OCI-LY3 (cell line): ENCODE measurements at regions not wholly inside any gene's neighbourhood (a gene's known extent, or its start where the extent isn't known, plus 50 kb on each side); places are given as distances from the start of the nearest gene placed in this dataset.

Experiments used
- H2AFZ ChIP-seq: fragments of 200-600, 300-600 bp; shearing (Covaris generic); 2 replicates; pipeline ENCODE4 v1.6.0; 2014; ENCODE audit warnings: antibody characterized with exemption, low read depth, low read length
- H3K27ac ChIP-seq: fragments of 200-600, 300-600 bp; sonication (generic); 2 replicates; pipeline ENCODE4 v1.5.1; 2014; ENCODE audit warnings: mild to moderate bottlenecking, low read length, moderate library complexity, mixed read lengths
- H3K27me3 ChIP-seq: fragments of 200-600, 300-600 bp; sonication (generic); 2 replicates; pipeline ENCODE4 v1.6.1; 2014; ENCODE audit warnings: low read depth, low read length, mixed read lengths
- H3K36me3 ChIP-seq: fragments of 200-600, 300-600 bp; sonication (generic); replicated peaks from 2 replicates; pipeline ENCODE3; 2014; ENCODE audit warnings: low read depth, low read length, mixed read lengths
- H3K4me1 ChIP-seq: fragments of 300-600, 200-600 bp; sonication (generic); 2 replicates; pipeline ENCODE4 v1.6.1; 2014; ENCODE audit warnings: low read length, mixed read lengths
- H3K4me2 ChIP-seq: fragments of 200-600, 300-600 bp; sonication (generic); 2 replicates; pipeline ENCODE4 v1.6.1; 2014; ENCODE audit warnings: low read length, mixed read lengths
- H3K4me3 ChIP-seq: fragments of 300-600, 200-600 bp; sonication (generic); 2 replicates; pipeline ENCODE4 v1.5.1; 2014; ENCODE audit warnings: antibody characterized with exemption, mild to moderate bottlenecking, low read length, moderate library complexity
- H3K79me2 ChIP-seq: fragments of 300-600, 200-600 bp; shearing (Covaris generic); 2 replicates; pipeline ENCODE4 v1.6.1; 2014; ENCODE audit warnings: mild to moderate bottlenecking, low read length, mixed read lengths
- H3K9ac ChIP-seq: fragments of 300-600, 200-600 bp; shearing (Covaris generic); 2 replicates; pipeline ENCODE4 v1.6.0; 2014; ENCODE audit warnings: mild to moderate bottlenecking, low read length, moderate library complexity
- H3K9me3 ChIP-seq: fragments of 200-600, 300-600 bp; shearing (Covaris generic); 2 replicates; pipeline ENCODE4 v1.6.1; 2014; ENCODE audit warnings: low read length, mixed read lengths; ENCODE audit not compliant: insufficient read depth
- H4K20me1 ChIP-seq: fragments of 200-600, 300-600 bp; sonication (generic); 2 replicates; pipeline ENCODE4 v1.6.1; 2016; ENCODE audit warnings: low read length, mixed read lengths; ENCODE audit not compliant: insufficient read depth
- EZH2phosphoT487 ChIP-seq: fragments of 200-600 bp; shearing (Covaris generic); IDR thresholded peaks from 2 replicates; pipeline ENCODE4 v1.6.1; 2018; ENCODE audit warnings: antibody characterized with exemption, mixed run types, low read depth
- TF ChIP-seq, protein P1 (sequence below): fragments of 200-600, 300-600 bp; sonication (generic); IDR thresholded peaks from 2 replicates; pipeline ENCODE4 v1.5.1; 2014; ENCODE audit warnings: antibody characterized with exemption, low read length, low read depth

DNA sequence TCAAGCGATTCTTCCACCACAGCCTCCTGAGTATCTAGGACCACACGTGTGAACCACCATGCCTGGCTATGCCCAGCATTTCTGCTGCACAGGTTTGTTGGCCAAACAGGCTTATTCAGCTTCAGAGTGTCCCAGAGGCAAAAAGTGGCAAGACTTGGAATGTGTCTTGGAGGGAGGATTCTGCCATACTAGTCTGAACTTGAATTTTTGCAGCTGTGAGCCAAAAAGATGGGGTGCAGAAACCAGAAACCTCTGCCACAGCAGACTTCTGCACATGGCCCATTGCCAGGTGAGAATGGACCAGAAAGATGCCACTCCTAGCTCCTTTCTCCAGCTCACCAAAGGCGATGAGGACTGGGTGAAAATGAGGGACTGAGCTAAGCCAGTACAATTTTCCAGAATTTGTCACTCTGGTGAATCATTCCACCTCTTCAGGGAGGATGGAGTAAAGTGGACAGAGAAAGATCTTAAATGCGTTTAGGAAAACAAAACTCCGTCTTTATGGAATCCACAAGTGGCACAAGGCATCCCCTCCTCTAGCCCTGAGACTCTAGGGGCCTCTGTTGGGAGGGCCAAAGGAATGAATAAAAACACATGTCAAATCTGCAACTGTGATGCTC lies 369.1 kb upstream of the CLNK start:
- Histone ChIP-seq H3K27me3 (no peaks in the 10 kb centered on the region), H3K4me2 (no peak overlapping the region), H3K79me2 (no peaks in the 10 kb centered on the region), H3K4me1 (no peaks in the 10 kb centered on the region), H3K9ac (no peak overlapping the region), H3K27ac (no peak overlapping the region), H3K36me3 (no peaks in the 10 kb centered on the region), H2AFZ (no peak overlapping the region), H3K9me3 (no peaks in the 10 kb centered on the region), H4K20me1 (no peaks in the 10 kb centered on the region), H3K4me3 (no peak overlapping the region)
- no peak for TF ChIP-seq EZH2phosphoT487
- TF ChIP-seq, protein P1, sequence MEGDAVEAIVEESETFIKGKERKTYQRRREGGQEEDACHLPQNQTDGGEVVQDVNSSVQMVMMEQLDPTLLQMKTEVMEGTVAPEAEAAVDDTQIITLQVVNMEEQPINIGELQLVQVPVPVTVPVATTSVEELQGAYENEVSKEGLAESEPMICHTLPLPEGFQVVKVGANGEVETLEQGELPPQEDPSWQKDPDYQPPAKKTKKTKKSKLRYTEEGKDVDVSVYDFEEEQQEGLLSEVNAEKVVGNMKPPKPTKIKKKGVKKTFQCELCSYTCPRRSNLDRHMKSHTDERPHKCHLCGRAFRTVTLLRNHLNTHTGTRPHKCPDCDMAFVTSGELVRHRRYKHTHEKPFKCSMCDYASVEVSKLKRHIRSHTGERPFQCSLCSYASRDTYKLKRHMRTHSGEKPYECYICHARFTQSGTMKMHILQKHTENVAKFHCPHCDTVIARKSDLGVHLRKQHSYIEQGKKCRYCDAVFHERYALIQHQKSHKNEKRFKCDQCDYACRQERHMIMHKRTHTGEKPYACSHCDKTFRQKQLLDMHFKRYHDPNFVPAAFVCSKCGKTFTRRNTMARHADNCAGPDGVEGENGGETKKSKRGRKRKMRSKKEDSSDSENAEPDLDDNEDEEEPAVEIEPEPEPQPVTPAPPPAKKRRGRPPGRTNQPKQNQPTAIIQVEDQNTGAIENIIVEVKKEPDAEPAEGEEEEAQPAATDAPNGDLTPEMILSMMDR = no peak

DNA sequence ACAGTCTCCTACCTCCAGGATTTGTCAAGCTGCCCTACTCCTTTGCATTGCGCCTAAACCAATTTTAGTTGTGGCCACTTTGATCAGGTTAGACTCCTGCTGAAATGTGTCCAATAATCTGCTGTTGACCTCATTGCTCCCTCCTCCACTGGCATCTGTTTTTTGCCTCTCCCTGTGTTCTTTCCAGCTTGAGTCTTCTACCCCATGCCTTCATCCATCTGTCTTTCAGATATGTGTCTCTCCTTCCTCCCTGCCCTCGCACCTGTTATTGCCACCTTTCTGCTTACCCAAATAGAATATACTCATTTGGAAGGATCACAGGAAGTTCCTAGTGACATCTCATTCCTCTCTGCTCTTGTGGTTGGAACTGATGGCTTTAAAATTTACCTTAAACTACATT lies 366.6 kb upstream of the CLNK start:
- no peak overlapping the region for H3K27ac ChIP-seq
- no peaks in the 10 kb centered on the region for H3K79me2 ChIP-seq
- no peak overlapping the region for H3K4me3 ChIP-seq
- no peak overlapping the region for H3K9ac ChIP-seq
- H3K9me3 ChIP-seq = no peaks in the 10 kb centered on the region
- no peak overlapping the region for H2AFZ ChIP-seq
- no peaks in the 10 kb centered on the region for H4K20me1 ChIP-seq
- no peaks in the 10 kb centered on the region for H3K36me3 ChIP-seq
- no peaks in the 10 kb centered on the region for H3K4me1 ChIP-seq
- no peaks in the 10 kb centered on the region for H3K27me3 ChIP-seq
- no peak overlapping the region for H3K4me2 ChIP-seq
- TF ChIP-seq, protein P1 = no peak
- TF ChIP-seq EZH2phosphoT487 = no peak

DNA sequence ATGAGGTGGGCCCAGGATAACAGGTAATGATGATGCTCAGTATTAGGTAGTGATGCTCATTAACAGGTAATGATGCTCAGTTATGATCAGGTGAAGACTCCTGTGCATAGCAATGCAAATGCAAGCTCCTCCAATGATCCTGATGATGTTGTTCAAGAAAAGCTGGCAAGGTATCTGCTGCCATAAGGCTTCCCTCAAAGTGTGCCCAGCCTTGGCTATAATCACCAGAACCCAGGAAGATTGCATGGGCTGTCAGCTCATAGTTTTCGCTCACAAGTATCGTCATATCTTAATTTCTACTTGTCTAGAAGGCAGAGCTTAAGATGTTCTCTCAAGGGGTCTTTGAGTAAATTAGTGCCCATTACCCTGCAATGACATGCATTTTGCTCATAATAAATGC lies 366.2 kb upstream of the CLNK start:
- no peak overlapping the region for H3K9ac ChIP-seq
- no peaks in the 10 kb centered on the region for H3K36me3 ChIP-seq
- no peak overlapping the region for H3K4me3 ChIP-seq
- H3K4me2 ChIP-seq = no peak overlapping the region
- H2AFZ ChIP-seq = no peak overlapping the region
- H3K27ac ChIP-seq = no peak overlapping the region
- no peaks in the 10 kb centered on the region for H4K20me1 ChIP-seq
- TF ChIP-seq, protein P1 = no peak
- TF ChIP-seq EZH2phosphoT487 = no peak
- H3K27me3 ChIP-seq = no peaks in the 10 kb centered on the region
- no peaks in the 10 kb centered on the region for H3K4me1 ChIP-seq
- no peaks in the 10 kb centered on the region for H3K9me3 ChIP-seq
- H3K79me2 ChIP-seq = no peaks in the 10 kb centered on the region

DNA sequence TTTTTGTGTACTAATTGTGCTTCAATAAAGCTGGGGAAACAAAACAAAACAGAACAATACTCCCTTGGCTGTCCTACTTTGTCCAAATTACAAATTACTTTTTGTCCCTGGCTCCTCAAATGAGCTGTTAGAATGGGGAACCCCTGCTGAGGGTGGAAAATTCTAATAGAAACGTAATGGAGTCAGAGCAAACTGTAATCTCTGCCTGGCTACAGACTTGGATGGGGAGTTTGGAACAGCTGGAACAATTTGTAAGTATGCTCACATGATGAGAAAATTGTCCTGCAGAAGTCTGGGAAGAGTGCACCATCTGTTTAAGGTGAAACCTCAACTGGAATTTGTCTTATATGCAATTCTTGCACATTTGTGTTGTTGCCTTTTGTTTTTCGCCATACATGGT lies 364.4 kb upstream of the CLNK start:
- no peaks in the 10 kb centered on the region for H3K27me3 ChIP-seq
- H4K20me1 ChIP-seq = no peaks in the 10 kb centered on the region
- H3K4me3 ChIP-seq = no peak overlapping the region
- no peak overlapping the region for H2AFZ ChIP-seq
- no peak overlapping the region for H3K27ac ChIP-seq
- H3K79me2 ChIP-seq = no peaks in the 10 kb centered on the region
- no peaks in the 10 kb centered on the region for H3K9me3 ChIP-seq
- TF ChIP-seq EZH2phosphoT487 = no peak
- TF ChIP-seq, protein P1 = no peak
- no peak overlapping the region for H3K9ac ChIP-seq
- H3K4me1 ChIP-seq = no peaks in the 10 kb centered on the region
- H3K4me2 ChIP-seq = no peak overlapping the region
- H3K36me3 ChIP-seq = no peaks in the 10 kb centered on the region
